Ishikawa (cell line): ENCODE measurements at regions not wholly inside any gene's neighbourhood (a gene's known extent, or its start where the extent isn't known, plus 50 kb on each side); places are given as distances from the start of the nearest gene placed in this dataset.

Source experiments
- CEBPB ChIP-seq: IDR thresholded peaks from 2 replicates; pipeline ENCODE4 v1.6.1; 2012
- CREB1 ChIP-seq: IDR thresholded peaks from 2 replicates; pipeline ENCODE4 v1.6.1; 2012; ENCODE audit warnings: low read depth
- EGR1 ChIP-seq: IDR thresholded peaks from 2 replicates; pipeline ENCODE4 v1.6.1; 2012
- EP300 ChIP-seq: IDR thresholded peaks from 2 replicates; pipeline ENCODE4 v1.6.1; 2012; ENCODE audit warnings: borderline replicate concordance
- FOXM1 ChIP-seq: IDR thresholded peaks from 2 replicates; pipeline ENCODE4 v1.6.1; 2012; ENCODE audit warnings: low read depth, borderline replicate concordance
- NFIC ChIP-seq: IDR thresholded peaks from 2 replicates; pipeline ENCODE4 v1.6.1; 2012
- RAD21 ChIP-seq: IDR thresholded peaks from 2 replicates; pipeline ENCODE4 v1.6.1; 2012; ENCODE audit warnings: low read depth
- TAF1 ChIP-seq: IDR thresholded peaks from 2 replicates; pipeline ENCODE4 v1.6.1; 2012; ENCODE audit warnings: low read depth, mild to moderate bottlenecking
- TCF12 ChIP-seq: IDR thresholded peaks from 2 replicates; pipeline ENCODE4 v1.6.1; 2012; ENCODE audit warnings: low read depth
- TEAD4 ChIP-seq: IDR thresholded peaks from 2 replicates; pipeline ENCODE4 v1.6.1; 2012
- YY1 ChIP-seq: IDR thresholded peaks from 2 replicates; pipeline ENCODE4 v1.6.1; 2012; ENCODE audit warnings: low read depth
- ZBTB7A ChIP-seq: IDR thresholded peaks from 2 replicates; pipeline ENCODE4 v1.6.1; 2012; ENCODE audit warnings: low read depth
- TF ChIP-seq, protein P1 (sequence below): IDR thresholded peaks from 2 replicates; pipeline ENCODE4 v1.6.1; 2012
- TF ChIP-seq, protein P2 (sequence below): IDR thresholded peaks from 2 replicates; pipeline ENCODE4 v1.6.1; 2012
- TF ChIP-seq, protein P3 (sequence below): IDR thresholded peaks from 2 replicates; pipeline ENCODE4 v1.6.1; 2012; ENCODE audit warnings: low read depth, mild to moderate bottlenecking

DNA sequence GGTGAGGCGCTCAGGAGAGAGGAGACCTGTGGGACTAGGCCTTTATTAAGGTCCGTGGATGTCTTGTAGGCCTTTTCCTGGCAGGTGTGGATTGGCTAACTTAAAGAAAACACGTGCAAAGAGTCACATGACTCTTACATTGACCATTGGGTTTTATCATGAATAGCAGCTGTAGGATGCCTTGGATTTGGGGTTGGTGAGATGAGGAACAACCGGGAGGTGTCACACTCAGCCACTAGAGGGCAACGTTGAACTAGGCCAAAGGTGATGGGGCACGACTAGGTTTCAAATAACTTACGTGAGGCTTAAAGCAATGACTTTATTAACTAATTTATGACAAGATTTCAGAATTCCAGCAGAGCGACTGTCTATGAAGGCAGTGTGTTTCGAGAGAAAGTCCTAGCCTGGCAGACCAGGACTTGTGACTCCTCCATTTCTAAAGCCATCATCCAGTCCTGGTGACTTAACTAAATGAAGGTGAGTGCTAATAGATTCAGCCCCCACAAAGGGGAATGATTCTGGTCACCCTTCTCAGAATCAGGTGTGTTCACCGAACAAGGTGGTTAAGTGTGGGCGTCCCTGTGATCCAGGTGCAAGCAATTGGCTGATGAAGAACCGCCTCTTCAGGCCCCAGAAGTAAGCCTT, 345.6 kb downstream of the MCTP2 start:
- TF ChIP-seq EP300 (no peak), RAD21 (peak; percentile 54)

DNA sequence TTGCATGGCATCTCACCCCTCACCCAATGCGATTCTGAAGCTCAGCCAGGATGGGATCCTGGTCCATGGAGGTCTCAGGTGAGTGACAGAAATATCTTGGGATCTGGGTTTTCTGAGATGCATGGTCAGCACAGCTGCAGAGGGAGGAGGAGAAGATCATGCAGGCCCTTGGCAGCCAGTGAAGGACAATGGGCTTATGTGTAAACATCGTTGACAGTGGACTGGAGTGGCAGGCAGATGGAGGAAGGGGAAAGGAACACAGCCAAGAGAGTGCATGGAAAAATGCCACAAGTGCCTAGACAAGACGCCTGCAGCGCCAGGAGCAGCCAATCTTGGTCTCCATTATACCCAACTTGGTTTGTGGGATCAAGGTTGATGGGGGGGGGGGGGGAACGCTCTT, 347.9 kb downstream of the MCTP2 start:
- TF ChIP-seq TEAD4 (no peak), EGR1 (no peak), CREB1 (no peak), ZBTB7A (no peak), TCF12 (no peak), TAF1 (no peak), YY1 (no peak), EP300 (no peak)
- TF ChIP-seq, protein P1, sequence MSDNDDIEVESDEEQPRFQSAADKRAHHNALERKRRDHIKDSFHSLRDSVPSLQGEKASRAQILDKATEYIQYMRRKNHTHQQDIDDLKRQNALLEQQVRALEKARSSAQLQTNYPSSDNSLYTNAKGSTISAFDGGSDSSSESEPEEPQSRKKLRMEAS = no peak

DNA sequence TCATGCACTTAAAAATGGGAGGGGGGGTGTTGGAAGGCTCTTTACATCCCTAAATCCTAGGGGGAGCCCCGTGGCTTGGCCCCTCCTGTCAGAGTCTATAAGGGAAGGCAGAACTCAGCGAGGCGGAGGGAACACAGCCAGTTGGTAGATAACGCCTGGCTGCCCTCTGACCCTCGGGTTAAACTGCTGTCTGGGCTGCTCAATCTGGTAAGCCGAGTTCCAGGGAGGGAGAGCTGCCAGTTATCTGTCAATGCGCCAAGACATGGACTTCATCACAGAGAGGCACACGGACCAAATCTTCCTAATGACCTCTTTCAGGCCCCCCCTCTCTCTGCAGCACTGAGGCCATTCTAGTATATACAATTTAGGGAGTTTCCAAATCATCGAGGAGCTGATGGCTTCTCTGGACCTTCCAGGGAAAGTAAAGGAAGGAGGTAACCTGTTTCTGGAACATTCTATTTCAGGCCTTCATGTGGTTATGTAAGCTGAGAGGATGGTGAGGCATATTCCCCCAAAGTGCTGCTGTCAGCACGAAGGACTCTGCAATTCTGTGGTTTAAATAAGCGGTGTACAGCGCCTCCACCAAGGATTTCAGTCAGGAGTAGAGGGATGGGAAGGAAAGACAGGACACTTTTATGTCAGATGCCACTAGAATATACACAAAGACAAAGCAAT, 349.0 kb downstream of the MCTP2 start:
- TF ChIP-seq, protein P1 = no peak
- TF ChIP-seq ZBTB7A (no peak), FOXM1 (no peak), EP300 (no peak), TEAD4 (no peak), CEBPB (no peak), EGR1 (no peak), NFIC (no peak), TCF12 (no peak)
- TF ChIP-seq, protein P2, sequence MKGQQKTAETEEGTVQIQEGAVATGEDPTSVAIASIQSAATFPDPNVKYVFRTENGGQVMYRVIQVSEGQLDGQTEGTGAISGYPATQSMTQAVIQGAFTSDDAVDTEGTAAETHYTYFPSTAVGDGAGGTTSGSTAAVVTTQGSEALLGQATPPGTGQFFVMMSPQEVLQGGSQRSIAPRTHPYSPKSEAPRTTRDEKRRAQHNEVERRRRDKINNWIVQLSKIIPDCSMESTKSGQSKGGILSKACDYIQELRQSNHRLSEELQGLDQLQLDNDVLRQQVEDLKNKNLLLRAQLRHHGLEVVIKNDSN = no peak

DNA sequence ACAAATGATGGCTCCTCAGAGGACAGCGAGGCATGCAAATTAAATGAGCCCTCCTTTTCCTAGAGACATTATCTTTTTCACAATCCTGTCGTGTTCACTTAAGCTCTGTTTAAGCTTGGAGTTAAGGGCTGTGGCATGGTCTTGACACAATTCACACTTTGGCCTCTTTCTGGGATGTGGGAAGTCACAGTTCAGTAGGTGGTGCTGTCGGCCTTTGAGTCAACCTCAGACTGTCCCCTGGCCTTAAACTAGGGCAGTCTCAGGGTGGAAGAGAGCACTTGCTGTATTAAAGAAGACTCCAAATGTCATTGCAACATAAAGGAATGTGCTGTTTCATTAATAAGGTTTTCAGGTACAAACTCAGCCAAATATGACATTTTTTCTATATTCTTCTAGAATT, 351.0 kb downstream of the MCTP2 start:
- TF ChIP-seq RAD21 = peak; percentile 58
- TF ChIP-seq YY1 = no peak
- TF ChIP-seq, protein P2 = no peak
- no peak for TF ChIP-seq TAF1

DNA sequence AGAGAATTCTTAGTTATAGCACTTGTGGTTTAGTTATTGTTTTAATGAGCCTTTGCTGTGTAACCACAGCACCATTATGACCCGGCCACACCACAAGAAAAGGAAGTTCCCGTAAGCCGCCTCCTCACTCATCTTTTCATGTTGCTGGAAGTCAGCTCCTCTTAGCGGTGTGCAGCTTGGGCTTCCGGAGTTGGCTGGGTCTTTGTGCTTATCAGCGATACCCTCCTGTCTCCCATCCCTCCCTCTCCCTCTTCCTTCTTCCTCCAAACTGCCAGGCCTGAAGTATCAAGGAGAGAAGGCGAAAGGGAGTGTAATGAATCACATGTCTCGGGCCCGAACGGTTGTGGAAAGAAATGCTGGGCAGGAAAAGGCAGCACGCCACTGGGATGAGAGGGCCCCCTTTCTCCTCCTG, 353.5 kb downstream of the MCTP2 start:
- TF ChIP-seq, protein P2 = no peak
- TF ChIP-seq TAF1 (no peak), ZBTB7A (no peak), EP300 (no peak), RAD21 (no peak), YY1 (no peak), TCF12 (no peak), NFIC (no peak), CEBPB (no peak), TEAD4 (no peak), EGR1 (no peak), FOXM1 (no peak), CREB1 (no peak)
- TF ChIP-seq, protein P3, sequence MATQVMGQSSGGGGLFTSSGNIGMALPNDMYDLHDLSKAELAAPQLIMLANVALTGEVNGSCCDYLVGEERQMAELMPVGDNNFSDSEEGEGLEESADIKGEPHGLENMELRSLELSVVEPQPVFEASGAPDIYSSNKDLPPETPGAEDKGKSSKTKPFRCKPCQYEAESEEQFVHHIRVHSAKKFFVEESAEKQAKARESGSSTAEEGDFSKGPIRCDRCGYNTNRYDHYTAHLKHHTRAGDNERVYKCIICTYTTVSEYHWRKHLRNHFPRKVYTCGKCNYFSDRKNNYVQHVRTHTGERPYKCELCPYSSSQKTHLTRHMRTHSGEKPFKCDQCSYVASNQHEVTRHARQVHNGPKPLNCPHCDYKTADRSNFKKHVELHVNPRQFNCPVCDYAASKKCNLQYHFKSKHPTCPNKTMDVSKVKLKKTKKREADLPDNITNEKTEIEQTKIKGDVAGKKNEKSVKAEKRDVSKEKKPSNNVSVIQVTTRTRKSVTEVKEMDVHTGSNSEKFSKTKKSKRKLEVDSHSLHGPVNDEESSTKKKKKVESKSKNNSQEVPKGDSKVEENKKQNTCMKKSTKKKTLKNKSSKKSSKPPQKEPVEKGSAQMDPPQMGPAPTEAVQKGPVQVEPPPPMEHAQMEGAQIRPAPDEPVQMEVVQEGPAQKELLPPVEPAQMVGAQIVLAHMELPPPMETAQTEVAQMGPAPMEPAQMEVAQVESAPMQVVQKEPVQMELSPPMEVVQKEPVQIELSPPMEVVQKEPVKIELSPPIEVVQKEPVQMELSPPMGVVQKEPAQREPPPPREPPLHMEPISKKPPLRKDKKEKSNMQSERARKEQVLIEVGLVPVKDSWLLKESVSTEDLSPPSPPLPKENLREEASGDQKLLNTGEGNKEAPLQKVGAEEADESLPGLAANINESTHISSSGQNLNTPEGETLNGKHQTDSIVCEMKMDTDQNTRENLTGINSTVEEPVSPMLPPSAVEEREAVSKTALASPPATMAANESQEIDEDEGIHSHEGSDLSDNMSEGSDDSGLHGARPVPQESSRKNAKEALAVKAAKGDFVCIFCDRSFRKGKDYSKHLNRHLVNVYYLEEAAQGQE = no peak
- TF ChIP-seq, protein P1 = no peak

DNA sequence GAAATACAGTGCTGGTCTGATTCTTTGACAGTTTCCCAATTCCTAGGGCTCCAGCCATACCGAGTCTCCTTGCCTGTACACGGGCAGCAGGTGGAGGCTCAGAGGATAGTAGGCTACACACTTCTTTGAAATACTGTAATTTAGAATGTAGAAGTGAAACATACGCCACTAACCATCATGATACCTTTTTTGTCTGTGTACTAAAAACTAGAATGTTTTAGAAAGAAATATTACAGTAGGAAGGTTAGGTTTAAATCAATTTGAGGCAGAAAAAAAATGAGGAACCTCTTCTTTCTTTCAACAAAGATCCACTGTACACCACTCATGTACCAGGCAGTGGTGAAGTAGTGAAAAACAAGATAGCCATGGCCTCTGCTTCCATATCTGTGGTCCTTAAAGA, 354.7 kb downstream of the MCTP2 start:
- TF ChIP-seq EGR1 (no peak), TCF12 (no peak), EP300 (no peak), RAD21 (no peak), ZBTB7A (no peak), FOXM1 (no peak), YY1 (no peak), TAF1 (no peak)
- TF ChIP-seq, protein P3 = no peak
- TF ChIP-seq, protein P1 = no peak
- TF ChIP-seq, protein P2 = no peak
